HG02943 (cell line): ENCODE measurements at regions not wholly inside any gene's neighbourhood (a gene's known extent, or its start where the extent isn't known, plus 50 kb on each side); places are given as distances from the start of the nearest gene placed in this dataset.
"Not testable (repeated sequence)": the region's sequence is repeated elsewhere in the genome, so short reads cannot be mapped to it uniquely, and the experiment has no call there.

ENCODE experiments used
- ATAC-seq: cut with Tn5 transposase; IDR thresholded peaks from one replicate; pipeline ENCODE4 v1.9.1; 2021; ENCODE audit warnings: mild to moderate bottlenecking, low read depth, moderate library complexity; ENCODE audit not compliant: unreplicated experiment

DNA sequence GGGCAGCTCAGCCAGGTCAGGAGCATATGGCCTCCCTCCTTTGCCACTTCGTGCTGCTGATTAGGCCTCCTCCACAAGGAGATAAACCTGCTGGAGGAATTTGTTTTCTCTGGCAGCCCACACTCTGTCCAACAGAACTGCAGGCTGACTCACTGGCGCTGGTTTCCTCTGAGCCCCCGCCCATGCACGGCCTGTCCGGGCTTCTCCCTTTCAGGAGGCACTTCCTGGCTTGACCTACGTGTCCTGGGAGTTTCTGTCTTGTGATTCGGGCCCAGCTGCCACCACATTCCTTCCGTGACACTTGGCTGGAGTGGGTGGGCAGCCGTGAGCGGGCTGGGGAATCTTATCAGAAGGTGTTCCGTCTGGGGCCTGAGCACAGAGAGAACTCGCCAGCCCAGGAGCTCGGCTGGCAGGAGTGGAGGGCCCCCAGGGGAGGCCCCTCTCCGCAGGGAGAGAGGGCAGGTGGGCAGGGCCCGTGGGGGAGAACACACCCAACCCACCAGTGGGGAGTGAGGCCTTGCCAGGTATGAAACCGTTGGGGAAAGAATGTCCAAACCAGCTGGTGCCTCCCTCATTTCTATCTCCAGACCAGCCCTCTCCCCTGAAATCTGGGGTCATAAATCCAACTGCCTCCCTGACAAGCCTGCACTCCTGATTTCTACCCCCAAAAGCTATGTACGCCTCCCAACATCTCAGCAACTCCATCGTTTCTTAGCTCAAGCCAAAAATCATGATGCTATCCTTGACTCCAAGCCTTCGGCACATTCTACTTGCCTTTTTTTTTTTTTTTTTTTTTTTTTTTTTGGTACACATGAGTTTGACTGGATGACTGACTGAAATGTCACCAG lies 110.6 kb upstream of the MEF2A start:
- ATAC-seq, result no peak

DNA sequence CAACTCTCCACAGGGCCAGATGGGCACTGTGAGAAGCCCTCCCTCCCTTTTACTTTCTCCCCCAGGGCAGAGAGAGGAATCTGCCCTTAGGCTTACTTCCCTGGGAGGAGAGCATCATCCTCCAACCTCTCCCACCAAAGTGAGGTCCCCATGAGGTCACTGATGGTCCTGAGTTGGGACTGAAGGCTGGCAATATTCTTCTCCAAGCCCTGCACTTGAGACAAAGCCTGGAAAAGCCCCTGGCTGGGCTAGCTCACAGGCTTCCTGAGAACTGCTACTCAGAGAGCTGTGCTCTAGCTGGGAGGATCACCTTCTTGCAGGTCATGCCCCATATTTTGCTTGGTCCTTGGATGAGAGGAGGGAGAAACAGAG lies 110.0 kb upstream of the MEF2A start:
- ATAC-seq, result no peak

DNA sequence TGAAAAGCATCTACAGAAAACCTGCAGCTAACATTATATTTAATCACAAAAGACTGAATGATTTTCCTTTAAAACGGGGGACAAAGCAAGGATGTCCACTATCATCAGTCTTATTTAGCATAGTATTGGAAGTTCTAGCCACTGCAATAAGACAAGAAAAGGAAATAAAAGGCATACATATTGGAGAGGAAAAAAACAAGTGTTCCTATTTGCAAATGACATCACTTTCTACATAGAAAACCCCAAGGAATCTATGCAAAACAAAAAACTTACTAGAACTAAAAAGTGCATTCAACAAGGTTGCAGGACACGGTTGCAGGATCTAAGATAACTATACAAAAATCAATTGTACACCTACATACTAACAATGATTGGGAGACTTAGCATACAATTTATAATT lies 101.6 kb upstream of the MEF2A start:
- no peak for ATAC-seq

DNA sequence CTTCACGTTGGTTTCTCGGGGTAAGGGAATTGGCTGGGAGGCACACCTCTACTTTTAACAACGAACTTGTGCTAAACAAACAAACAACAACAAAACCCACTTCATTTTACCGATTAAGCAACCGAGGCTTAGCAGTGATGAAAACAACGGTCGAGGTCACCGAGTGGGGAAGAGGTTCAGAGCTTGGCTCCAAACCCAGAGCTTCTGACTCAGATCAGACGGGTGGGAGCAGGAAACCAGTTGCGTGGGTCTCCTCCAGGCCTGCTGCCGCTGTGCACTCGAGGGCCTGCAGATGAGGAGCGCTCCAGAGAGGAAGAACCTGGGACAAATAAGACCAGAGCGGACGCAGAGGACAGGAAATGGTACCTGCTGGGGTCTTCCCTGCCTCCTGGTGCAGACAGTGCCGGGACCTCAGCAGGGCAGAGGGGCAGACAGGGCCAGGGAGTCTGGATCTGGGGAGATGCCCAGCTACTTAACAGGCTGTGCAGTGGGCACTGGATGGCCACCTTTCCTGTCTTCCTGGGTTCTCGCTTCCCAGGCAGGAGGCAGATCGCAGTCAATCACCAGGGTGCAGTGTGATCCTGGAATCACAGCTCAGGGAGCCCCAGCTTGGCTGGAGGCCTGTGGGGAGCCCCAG lies 99.0 kb upstream of the MEF2A start:
- ATAC-seq, result no peak

DNA sequence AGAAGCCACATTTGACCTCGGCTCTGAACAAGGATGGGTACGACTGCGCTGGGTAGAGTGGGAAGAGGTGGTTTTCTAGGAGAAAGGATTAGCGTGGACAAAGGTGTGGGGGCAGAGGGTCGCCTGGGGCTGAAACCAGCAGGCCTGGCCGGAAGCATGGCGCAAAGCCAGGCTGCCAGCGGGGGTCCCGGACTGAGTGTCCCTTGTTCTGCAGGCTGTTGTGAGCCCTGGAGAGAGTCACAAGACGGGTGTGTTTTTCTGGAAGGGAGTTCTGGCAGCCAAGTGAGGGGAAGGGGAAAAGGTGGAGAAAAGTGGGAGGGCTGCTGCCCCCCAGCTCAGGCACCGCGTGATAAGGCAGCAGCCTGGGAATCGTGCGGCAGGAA lies 98.5 kb upstream of the MEF2A start:
- ATAC-seq, result no peak

DNA sequence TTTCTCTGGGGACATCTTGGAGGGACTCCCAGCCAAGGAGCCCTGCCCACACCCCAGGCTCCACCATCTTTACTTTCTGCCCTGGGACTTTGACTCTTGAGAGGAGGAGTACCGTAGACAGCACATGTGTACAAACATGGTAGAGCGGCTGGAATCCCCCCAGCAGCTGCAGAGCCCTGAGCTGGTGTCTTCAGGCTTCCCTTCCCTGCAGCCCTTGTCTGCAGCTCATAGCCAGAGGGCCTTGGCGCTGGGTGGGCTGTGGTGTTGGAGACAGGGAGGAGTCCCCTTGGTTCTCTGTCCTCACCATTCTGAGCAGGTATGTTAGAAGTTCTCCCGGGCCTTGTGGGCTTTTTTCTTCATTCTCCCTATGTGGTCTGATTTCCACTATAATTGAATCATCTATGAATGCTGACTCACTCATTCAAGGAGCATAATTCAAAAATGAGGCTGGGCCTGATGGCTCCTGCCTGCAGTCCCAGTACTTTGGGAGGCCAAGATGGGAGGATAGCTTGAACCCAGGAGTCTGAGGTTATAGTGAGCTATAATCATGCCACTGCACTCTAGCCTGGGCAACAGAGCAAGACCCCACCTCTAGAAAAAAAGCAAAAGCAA lies 97.8 kb upstream of the MEF2A start:
- no peak for ATAC-seq

DNA sequence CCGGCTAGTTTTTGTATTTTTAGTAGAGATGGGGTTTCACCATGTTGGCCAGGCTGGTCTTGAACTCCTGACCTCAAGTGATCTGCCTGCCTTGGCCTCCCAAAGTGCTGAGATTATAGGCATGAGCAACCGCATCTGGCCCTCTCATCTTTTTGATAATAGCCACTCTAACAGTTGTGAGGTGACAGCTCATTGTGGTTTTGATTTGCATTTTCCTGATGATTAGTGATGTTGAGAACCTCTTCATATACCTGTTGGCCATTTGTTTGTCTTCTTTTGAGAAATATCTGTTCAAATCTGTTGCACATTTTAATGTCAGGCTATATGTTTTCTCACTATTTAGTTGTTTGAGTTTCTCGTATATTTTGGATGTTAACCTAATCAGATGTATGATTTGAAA lies 95.6 kb upstream of the MEF2A start:
- ATAC-seq, result not testable (repeated sequence)

DNA sequence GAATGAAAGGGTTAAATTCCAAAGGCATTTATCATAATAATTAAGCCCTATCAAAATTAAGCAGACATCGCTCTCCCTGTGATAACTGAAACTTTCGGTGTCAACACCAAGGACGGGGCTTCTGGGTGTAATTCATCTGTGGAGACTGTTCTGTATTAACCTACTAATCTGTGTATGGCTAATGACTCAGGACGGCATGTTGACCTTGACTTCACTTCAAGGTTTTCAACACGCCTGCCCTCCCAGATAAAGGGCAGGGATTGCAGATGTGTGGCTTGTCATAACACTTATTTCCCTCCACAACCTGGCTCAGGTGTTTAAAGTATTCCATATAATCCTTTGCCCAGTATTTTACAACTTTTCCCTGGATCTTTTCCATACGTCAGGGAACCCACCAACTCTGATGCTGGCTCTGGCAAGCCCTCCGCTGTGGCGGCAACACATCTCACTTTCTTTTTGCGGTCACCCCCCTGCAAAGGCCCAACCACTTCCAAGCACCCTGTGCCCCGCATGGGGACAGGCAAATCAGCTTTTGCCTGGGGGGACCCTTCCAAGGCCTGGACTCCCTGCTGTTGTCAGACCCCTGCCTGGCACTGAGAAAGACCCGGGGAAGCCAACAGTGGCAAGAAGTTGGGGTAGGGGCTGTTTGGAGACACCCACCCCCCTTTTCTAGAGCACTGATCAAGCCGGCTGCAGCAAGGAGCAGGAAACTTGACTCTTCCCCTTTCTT lies 93.2 kb upstream of the MEF2A start:
- ATAC-seq, result no peak

DNA sequence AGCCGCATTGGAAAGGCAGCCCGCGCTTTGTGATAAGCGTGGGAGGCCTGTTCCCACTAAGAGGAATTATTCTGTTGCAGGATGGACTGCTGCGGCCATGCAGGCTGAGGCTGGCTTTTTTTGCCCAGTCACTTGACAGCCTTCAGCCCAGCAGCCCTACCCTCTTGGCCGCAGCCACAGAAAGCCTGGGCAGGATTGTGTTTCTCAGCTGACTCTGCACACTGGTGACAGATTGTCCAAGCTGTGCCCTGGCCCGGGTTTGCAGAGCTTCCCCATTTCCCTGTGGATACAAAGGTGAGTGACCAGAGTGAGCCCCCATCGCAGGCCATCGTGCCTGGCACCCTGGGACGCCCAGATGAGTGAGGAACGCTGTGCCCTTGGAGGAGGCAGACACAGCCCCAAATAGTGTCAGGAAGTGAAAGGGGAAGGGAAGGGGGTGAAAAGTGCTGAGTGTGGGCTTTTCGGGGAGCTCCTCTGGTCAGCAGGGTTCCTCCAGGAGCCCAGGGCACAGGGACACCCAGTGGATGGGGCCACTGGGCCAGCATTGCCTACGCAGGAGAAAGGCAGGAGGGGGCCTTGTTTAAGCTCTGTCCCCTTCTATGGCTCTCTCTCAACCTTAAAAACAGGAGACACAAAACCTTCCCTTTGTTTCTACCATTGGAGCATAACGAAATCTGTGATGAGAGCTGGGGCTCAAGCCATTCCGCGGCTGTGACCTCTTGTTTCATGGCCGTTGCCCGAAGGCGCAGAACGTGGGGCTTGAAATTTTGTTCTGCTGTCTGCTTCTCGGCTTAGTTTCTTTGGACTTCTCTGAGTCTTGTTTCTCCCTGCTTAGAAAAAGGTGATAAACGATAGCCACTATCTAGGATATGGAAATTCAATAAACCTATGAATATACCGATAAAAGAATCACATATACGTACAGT lies 91.5 kb upstream of the MEF2A start:
- no peak for ATAC-seq

DNA sequence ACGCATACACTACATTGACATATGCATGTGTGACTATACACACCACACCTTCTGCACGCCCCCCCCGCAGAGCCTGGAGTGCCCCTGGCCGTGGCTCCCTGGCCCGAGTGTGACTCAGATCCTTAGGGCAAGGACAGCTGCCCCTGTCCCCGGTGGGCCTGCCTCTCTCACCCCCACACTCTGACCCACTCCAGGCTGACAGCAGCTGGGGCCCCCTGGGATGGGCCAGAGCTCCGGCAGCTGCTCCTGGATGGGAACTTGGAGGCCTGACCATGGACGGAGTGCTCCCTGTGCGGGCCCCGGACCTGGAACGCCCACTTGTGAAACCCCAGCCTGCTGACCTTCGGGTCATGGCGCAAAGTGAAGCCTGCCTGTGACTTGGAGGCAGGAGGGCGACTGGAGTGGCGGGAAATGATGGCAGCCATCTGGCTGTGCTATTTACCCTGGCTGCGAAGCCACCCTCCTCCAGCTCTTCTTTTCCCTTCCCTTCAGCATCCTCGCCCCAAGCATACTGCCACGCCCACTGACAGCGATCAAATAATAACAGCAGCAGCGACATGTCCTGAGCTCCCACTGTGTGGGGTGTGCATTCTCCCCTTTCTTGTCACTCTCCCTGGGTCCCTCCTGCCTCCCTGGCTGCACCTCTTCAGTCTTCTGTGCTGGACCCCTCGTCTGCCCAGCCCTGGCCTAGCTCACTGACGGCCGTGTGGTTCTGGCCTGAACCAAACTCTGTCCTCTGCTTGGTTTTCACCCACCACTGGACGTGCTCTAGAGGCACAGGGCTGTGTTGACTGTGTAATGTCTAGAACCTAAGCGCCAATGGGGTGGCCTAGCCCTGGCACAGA lies 90.7 kb upstream of the MEF2A start:
- ATAC-seq, result no peak

DNA sequence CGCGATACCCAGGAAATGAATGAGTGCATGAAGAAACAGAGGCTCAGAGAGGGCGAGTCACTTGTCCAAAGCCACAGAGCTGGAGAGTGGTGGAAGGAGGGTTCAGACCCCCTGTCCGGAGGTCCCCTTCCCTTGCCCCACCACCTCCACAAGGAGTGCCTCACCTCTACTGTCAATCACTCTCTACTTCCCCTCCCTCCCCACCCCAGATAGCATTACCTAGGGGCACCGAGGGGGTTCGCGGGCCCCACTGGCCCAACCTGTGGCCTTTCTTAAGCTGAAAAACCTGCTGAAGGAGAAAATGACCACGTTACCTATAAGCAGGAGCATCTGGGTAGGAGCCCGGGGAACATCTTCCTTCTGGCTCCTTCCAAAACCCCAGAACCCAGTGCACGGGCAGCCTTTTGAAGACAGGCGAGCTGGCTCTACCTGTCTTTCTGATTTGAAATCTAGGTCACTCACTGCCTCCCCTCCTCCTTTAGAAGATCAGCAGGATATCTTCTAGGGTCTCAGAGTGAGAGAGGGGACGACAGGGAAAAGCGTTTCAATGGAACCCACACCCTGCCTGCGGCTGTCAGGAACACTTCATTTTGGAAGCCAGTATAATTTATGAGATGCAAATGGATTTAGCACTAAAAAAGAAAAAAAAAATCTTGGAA lies 89.9 kb upstream of the MEF2A start:
- no peak for ATAC-seq

DNA sequence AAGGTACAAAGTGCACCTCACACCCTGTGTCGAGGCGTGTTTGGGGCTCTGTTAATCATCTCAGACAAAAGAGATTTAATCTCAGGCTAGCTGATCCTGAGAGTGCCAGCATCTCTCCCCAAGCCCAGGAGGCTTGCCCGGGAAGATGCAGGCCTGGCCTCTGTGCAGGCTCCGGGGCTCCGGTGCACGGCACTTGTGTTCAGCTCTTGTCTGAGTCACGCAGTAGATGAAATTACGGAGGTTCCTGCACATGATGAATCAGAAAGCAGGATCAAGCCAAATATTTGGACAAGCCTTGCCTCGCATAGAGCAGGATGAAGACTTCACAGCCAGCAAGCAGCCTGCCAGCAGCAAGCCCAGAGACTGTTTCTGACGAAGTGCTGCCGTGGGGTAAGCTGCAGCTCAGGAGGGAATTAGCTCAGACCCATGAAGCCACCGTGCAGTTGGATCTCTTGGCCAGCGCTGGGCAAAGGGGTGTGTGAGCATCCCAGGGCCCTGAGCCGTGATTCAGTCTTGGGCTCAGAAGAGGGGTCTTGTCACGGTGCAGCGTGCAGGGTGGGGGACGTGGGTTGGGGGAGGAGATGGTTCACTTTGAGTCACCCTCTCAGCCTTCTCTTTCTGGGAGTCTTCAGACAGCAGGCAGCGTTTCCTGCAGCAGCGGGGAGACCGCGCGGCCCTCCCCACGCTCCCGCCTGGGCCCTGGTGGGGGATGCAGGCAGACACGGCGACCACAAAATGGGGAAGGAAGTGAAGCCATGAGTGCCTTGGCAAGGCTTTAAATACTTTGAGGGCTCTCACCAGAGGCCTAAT lies 89.2 kb upstream of the MEF2A start:
- ATAC-seq, result no peak

DNA sequence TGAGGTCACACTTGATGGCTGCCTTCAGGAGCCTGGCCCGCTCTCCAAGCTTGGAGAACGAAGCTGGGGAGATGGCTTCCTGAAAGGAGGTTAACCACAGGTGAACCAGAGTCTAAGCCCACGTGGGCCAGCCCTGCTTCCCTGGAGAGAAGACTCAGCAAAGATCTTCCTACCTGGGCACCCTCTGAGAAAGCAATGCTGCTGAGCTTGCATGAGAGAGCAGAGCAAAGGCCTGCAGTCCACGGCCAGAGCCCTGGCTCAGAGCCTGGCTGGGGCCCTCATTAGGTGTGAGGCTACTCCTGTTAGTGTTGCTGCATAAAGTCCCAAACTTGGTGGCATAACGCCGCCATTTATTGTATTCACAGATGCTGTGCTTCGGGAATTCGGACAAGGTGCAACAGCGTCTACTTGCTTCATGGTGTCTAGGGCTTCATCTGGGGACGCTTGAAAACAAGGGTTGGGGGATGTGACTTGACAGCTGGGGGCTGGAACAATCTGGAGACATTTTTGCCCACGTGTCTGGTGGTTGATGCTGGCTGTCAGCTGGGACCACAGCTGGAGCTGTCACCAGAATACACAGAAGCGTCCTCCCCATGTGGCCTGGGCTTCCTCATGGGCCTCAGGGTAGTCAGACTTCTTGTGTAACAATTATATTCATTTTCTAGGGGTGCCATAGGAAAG lies 87.9 kb upstream of the MEF2A start:
- no peak for ATAC-seq

DNA sequence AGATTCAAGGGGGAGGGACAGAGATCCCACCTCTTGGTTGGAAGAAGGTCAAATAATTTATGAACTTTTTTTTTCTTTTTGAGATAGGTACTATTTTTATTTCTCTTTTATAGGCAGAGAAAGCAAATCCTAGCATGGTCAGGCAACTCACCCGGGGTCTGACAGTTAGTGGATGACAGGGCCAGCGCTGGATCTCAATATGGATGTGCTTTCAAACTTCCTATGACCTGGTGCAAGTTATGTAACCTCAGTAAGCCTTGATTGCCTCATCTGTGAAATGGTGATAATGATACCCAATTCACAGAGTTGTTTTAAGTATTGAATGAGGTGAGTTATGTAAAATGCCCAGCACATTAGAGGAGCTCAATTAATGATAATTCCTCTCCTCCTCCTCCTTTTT lies 86.8 kb upstream of the MEF2A start:
- no peak for ATAC-seq

DNA sequence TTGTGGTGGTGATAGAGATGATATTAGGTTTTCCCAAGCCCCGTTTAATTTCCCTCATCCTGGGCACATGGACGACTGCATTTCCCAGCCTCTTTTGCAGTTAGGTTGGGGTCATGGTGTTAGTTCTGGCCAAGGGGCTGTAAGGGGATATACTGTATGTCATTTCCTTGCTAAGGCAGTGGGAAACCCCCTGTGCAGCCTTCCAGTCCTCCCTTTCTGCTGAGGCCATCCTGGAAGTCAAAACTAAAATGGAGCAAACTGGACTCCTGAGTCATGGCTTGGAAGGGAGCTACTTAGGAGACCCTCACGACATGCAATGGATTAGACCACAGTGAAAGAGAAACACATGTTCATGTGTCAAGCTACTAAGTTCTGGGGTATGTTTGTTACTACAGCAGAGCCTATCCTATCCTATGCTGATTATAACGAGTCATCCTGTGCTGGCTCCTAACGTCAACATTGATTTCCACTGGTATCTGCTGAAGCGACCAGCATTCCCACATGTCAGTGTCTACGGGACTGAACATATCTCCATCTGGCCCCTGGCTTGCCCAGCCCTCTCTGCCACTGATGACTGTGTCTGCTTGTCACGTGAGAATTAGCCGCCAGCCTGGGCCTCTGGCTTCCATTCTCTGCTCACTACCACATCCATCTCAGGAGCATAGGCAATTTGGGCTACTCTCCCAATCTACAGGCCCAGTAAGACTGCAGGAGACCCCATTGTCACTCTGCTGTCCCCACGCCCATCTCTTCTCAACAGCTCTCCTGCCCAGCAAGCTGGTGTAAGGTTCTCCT lies 85.6 kb upstream of the MEF2A start:
- no peak for ATAC-seq

DNA sequence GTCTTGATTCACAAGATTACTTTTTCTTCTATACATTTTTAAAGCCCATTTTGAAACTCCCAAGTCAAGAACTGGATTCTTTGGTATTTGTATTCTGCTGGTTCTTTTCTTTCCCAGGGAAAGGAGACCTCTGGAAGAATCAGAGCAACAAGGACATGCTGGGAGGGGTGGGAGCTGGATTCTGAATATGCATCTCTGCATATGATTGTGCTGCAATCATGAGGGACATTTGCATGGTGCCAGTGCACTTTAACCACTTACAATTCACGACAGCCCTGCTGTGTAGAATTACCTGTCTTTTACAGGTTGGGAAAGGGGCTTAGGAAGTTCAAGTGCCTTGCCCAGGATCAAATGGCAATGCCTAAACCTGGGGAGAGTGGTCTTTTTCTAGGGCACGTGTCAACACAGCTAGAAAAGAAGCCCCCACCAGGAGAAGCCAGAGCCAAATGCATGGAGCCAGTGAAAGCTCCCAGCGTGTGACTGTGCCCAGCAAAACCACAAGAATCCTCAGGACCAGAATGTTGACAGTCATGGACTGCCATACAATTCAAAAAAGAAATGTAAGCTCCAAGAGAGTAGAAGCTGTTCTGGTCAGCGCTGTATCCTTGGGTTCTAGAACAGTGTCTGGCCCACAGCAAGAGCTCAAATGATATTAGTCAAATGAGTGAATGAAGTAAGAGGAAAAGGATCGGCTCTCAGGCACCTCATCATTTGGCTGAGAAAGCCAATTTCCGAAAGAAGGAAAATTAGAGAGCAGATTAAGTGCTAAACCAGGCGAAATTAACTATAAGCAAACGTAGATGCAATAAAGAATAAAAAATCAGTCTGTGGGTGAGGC lies 84.5 kb upstream of the MEF2A start:
- no peak for ATAC-seq
